ENCODE measurements at regions not wholly inside any gene's neighbourhood (a gene's known extent, or its start where the extent isn't known, plus 50 kb on each side); places are given as distances from the start of the nearest gene placed in this dataset.

DNA sequence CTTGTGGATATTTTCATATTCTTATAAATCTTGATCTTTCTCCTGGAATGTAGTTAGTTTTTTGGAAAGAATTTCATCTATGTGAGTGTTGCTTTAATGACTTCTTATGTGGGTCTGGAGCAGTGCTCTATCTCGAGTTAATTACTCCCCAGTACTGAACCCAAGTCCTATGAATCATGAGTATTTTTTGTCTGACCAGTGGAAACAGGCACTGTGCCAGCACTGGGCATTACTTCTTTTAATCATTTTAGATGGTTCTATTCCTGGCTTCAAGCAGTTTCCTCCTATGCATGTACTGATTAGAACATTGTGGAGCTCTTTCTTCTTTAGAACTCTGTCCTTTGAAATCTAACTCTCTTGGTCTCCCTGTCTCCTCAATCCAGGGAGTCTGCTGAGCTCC lies 466.3 kb downstream of the PCDH17 start:
- H3K36me3 ChIP-seq (ENCODE audit: insufficient read depth, low read length): no peaks in the 10 kb centered on the region
- no peaks in the 10 kb centered on the region for H3K27me3 ChIP-seq (ENCODE audit: insufficient read depth, low read depth, low read length)
- no peak for TF ChIP-seq EP300 (conservative IDR thresholded peaks at IDR 0.05; ENCODE audit: poor library complexity, severe bottlenecking)
- TF ChIP-seq SMC3 (conservative IDR thresholded peaks at IDR 0.05; ENCODE audit: poor library complexity): no peak
- H2AFZ ChIP-seq (ENCODE audit: low read depth, low read length): no peak overlapping the region
- no peaks in the 10 kb centered on the region for H3K9me3 ChIP-seq (ENCODE audit: low read length)
- no peaks in the 10 kb centered on the region for H4K20me1 ChIP-seq (ENCODE audit: insufficient read depth)
- H3K27ac ChIP-seq (ENCODE audit: low read length): no peak overlapping the region
- H3F3A ChIP-seq (ENCODE audit: insufficient read depth, low read length, poor library complexity, severe bottlenecking): no peaks in the 10 kb centered on the region
- H3K4me2 ChIP-seq (ENCODE audit: low read length): no peak overlapping the region
- no peaks in the 10 kb centered on the region for H3K9me2 ChIP-seq (ENCODE audit: insufficient read depth, low read length)
- H3K79me2 ChIP-seq (replicated peaks; ENCODE audit: insufficient read depth, low read length): no peaks in the 10 kb centered on the region
- H3K4me3 ChIP-seq (ENCODE audit: low read length): no peak overlapping the region
- no peak overlapping the region for H3K9ac ChIP-seq (ENCODE audit: low read length)

DNA sequence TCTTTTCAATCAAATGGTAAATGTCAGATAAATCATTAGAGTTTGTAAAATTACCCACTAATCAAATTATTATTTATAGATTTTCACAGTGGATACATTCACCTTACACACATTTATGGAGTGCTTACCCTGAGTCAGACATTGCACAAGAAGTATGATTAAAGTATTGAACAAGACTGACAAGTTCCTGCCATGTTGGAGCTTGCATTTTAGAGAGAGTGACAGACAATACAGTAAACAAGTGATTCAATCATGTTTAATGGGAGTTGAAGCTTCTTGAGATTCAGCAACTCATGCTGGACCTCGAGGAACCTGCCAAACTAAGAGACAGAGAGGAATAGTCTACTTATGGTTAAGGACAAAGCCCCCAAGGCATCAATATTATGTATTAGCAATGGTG lies 487.8 kb downstream of the PCDH17 start:
- no peak overlapping the region for H3K27ac ChIP-seq (ENCODE audit: low read length)
- H3K9me2 ChIP-seq (ENCODE audit: insufficient read depth, low read length): no peaks in the 10 kb centered on the region
- TF ChIP-seq RAD21 (conservative IDR thresholded peaks at IDR 0.05) (no peak), EP300 (conservative IDR thresholded peaks at IDR 0.05; ENCODE audit: poor library complexity, severe bottlenecking) (peak; percentile 92), POLR2AphosphoS5 (IDR thresholded peaks at IDR 0.05) (peak; percentile 77)
- H3K27me3 ChIP-seq (ENCODE audit: insufficient read depth, low read depth, low read length): no peaks in the 10 kb centered on the region
- H3K9me3 ChIP-seq (ENCODE audit: low read length): no peaks in the 10 kb centered on the region
- no peak overlapping the region for H3K4me3 ChIP-seq (ENCODE audit: low read length)
- no peaks in the 10 kb centered on the region for H3K36me3 ChIP-seq (ENCODE audit: insufficient read depth, low read length)
- H4K20me1 ChIP-seq (ENCODE audit: insufficient read depth): no peaks in the 10 kb centered on the region
- H3K9ac ChIP-seq (ENCODE audit: low read length): no peak overlapping the region
- H3F3A ChIP-seq (ENCODE audit: insufficient read depth, low read length, poor library complexity, severe bottlenecking): no peaks in the 10 kb centered on the region
- no peak overlapping the region for H2AFZ ChIP-seq (ENCODE audit: low read depth, low read length)
- no peaks in the 10 kb centered on the region for H3K79me2 ChIP-seq (replicated peaks; ENCODE audit: insufficient read depth, low read length)
- no peak overlapping the region for H3K4me2 ChIP-seq (ENCODE audit: low read length)

GRCh38 chr13:58119804-58120203 lies 488.3 kb downstream of the PCDH17 start:
- Histone ChIP-seq H3F3A (ENCODE audit: insufficient read depth, low read length, poor library complexity, severe bottlenecking) (no peaks in the 10 kb centered on the region), H3K4me3 (ENCODE audit: low read length) (no peak overlapping the region), H3K9me2 (ENCODE audit: insufficient read depth, low read length) (no peaks in the 10 kb centered on the region), H3K9ac (ENCODE audit: low read length) (no peak overlapping the region), H2AFZ (ENCODE audit: low read depth, low read length) (no peak overlapping the region), H4K20me1 (ENCODE audit: insufficient read depth) (no peaks in the 10 kb centered on the region), H3K79me2 (replicated peaks; ENCODE audit: insufficient read depth, low read length) (no peaks in the 10 kb centered on the region), H3K27me3 (ENCODE audit: insufficient read depth, low read depth, low read length) (no peaks in the 10 kb centered on the region), H3K27ac (ENCODE audit: low read length) (no peak overlapping the region), H3K9me3 (ENCODE audit: low read length) (no peaks in the 10 kb centered on the region), H3K36me3 (ENCODE audit: insufficient read depth, low read length) (no peaks in the 10 kb centered on the region), H3K4me2 (ENCODE audit: low read length) (no peak overlapping the region)
- TF ChIP-seq EP300 (conservative IDR thresholded peaks at IDR 0.05; ENCODE audit: poor library complexity, severe bottlenecking) (no peak), POLR2AphosphoS5 (IDR thresholded peaks at IDR 0.05) (no peak)

- TF ChIP-seq TAF1 (IDR thresholded peaks at IDR 0.05; ENCODE audit: low read depth) (no peak), MXI1 (conservative IDR thresholded peaks at IDR 0.05; ENCODE audit: poor library complexity, severe bottlenecking) (no peak), SMC3 (conservative IDR thresholded peaks at IDR 0.05; ENCODE audit: poor library complexity) (no peak), EP300 (conservative IDR thresholded peaks at IDR 0.05; ENCODE audit: poor library complexity, severe bottlenecking) (no peak), RAD21 (conservative IDR thresholded peaks at IDR 0.05) (no peak)
- Histone ChIP-seq H3K4me3 (ENCODE audit: low read length) (no peak overlapping the region), H3K27ac (ENCODE audit: low read length) (no peak overlapping the region), H3F3A (ENCODE audit: insufficient read depth, low read length, poor library complexity, severe bottlenecking) (no peaks in the 10 kb centered on the region), H3K9me3 (ENCODE audit: low read length) (no peaks in the 10 kb centered on the region), H2AFZ (ENCODE audit: low read depth, low read length) (no peak overlapping the region), H3K27me3 (ENCODE audit: insufficient read depth, low read depth, low read length) (no peaks in the 10 kb centered on the region), H3K36me3 (ENCODE audit: insufficient read depth, low read length) (no peaks in the 10 kb centered on the region), H3K9ac (ENCODE audit: low read length) (no peak overlapping the region), H3K79me2 (replicated peaks; ENCODE audit: insufficient read depth, low read length) (no peaks in the 10 kb centered on the region), H3K9me2 (ENCODE audit: insufficient read depth, low read length) (no peaks in the 10 kb centered on the region), H3K4me2 (ENCODE audit: low read length) (no peak overlapping the region), H4K20me1 (ENCODE audit: insufficient read depth) (no peaks in the 10 kb centered on the region)
Observed at GRCh38 chr13:58126496-58126895, 495.0 kb downstream of the PCDH17 start.
